ENCODE measurements at regions not wholly inside any gene's neighbourhood (a gene's known extent, or its start where the extent isn't known, plus 50 kb on each side); places are given as distances from the start of the nearest gene placed in this dataset.

DNA sequence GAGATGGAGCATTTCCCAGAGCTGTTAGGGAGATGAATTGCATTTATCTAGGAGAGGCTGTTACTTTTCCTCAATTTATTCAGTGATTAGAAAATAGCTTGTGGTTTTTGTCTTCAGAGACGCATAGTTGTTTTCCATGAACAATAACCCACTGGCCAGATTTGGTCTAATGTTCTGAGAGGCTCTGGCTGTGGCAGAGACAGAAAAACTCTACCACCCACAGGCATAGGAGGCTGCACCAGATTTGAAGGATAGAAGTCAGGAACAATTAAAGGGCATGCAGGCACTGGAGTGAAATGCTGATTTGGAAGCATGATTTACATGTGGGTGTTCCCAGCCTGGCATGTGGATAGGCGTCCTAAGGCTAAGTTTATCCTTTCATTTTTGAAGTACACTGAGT lies 143.5 kb downstream of the NFKBIZ start:
- TF ChIP-seq CTCF (IDR thresholded peaks at IDR 0.05) (no peak), POLR2A (IDR thresholded peaks at IDR 0.05) (no peak)

All from Peyer's patch (tissue), 4 donors.